Neuronal stem cell (in vitro differentiated cells): ENCODE measurements at regions not wholly inside any gene's neighbourhood (a gene's known extent, or its start where the extent isn't known, plus 50 kb on each side); places are given as distances from the start of the nearest gene placed in this dataset.

ENCODE experiments used
- DNase-seq: peaks from one replicate; pipeline ENCODE4 v3.0.0-alpha.2; 2013; ENCODE audit warnings: low spot score
- H2AFZ ChIP-seq: one replicate; pipeline ENCODE4 v1.6.1; 2013; ENCODE audit warnings: mild to moderate bottlenecking, low read length, inconsistent platforms
- H2AK5ac ChIP-seq: 2 replicates; pipeline ENCODE4 v1.6.1; 2013; ENCODE audit warnings: low read depth, mild to moderate bottlenecking, inconsistent platforms, low read length, moderate library complexity, mixed read lengths
- H2BK120ac ChIP-seq: 2 replicates; pipeline ENCODE4 v1.6.1; 2013; ENCODE audit warnings: low read depth, mild to moderate bottlenecking, inconsistent platforms, low read length, moderate library complexity, mixed read lengths
- H2BK12ac ChIP-seq: one replicate; pipeline ENCODE4 v1.6.1; 2013; ENCODE audit warnings: low read length, inconsistent platforms
- H2BK15ac ChIP-seq: 2 replicates; pipeline ENCODE4 v1.6.1; 2013; ENCODE audit warnings: mild to moderate bottlenecking, low read length, inconsistent platforms, mixed read lengths
- H2BK5ac ChIP-seq: one replicate; pipeline ENCODE4 v1.6.1; 2013; ENCODE audit warnings: inconsistent platforms, mild to moderate bottlenecking, low read length, moderate library complexity
- H3K14ac ChIP-seq: one replicate; pipeline ENCODE4 v1.6.1; 2013; ENCODE audit warnings: low read length, inconsistent platforms
- H3K18ac ChIP-seq: 2 replicates; pipeline ENCODE4 v1.6.1; 2013; ENCODE audit warnings: low read length, inconsistent platforms
- H3K23ac ChIP-seq: 2 replicates; pipeline ENCODE4 v1.6.1; 2013; ENCODE audit warnings: low read depth, mild to moderate bottlenecking, mixed read lengths, low read length, inconsistent platforms; ENCODE audit not compliant: poor library complexity
- H3K27ac ChIP-seq: replicated peaks from 3 replicates; pipeline ENCODE4 v1.5.1; 2013; ENCODE audit warnings: low read length, inconsistent platforms
- H3K27me3 ChIP-seq, 3 experiments: 2 replicates each; pipeline ENCODE4 v1.6.1; 2013; ENCODE audit warnings: low read length in 3 of 3, mild to moderate bottlenecking in 2 of 3, inconsistent platforms in 1 of 3, low read depth in 1 of 3, mixed read lengths in 1 of 3, moderate library complexity in 1 of 3; ENCODE audit not compliant: control insufficient read depth in 3 of 3, insufficient read depth in 3 of 3
- H3K36me3 ChIP-seq, 2 donors: replicated peaks in 1 of 2; 2 replicates each; pipeline ENCODE4 v1.6.1; 2013; ENCODE audit warnings: low read length in 2 of 2; ENCODE audit not compliant: control insufficient read depth in 2 of 2, insufficient read depth in 2 of 2
- H3K4ac ChIP-seq: 2 replicates; pipeline ENCODE4 v1.6.1; 2013; ENCODE audit warnings: inconsistent platforms, mild to moderate bottlenecking, low read length, moderate library complexity
- H3K4me1 ChIP-seq, 2 donors: 1 replicate in 1 of 2; 2 replicates in 1 of 2; pipeline ENCODE4 v1.6.1; 2013; ENCODE audit warnings: low read length in 2 of 2, low read depth in 1 of 2; ENCODE audit not compliant: control insufficient read depth in 2 of 2, insufficient read depth in 1 of 2
- H3K4me2 ChIP-seq: one replicate; pipeline ENCODE4 v1.6.1; 2013; ENCODE audit warnings: mild to moderate bottlenecking, low read length, inconsistent platforms; ENCODE audit not compliant: insufficient read depth, poor library complexity, severe bottlenecking
- H3K4me3 ChIP-seq, 2 donors: 2 replicates each; pipeline ENCODE4 v1.5.1; 2013; ENCODE audit warnings: low read length in 2 of 2, mild to moderate bottlenecking in 2 of 2, inconsistent platforms in 1 of 2, moderate library complexity in 1 of 2
- H3K79me1 ChIP-seq: one replicate; pipeline ENCODE4 v1.6.1; 2013; ENCODE audit warnings: low read depth, mild to moderate bottlenecking, inconsistent platforms, low read length, moderate library complexity
- H3K9ac ChIP-seq: one replicate; pipeline ENCODE4 v1.6.1; 2013; ENCODE audit warnings: mild to moderate bottlenecking, low read depth, low read length, inconsistent platforms; ENCODE audit not compliant: poor library complexity
- H3K9me3 ChIP-seq, 2 donors: replicated peaks in 1 of 2; 2 replicates each; pipeline versions ENCODE3 to v1.6.1; 2013; ENCODE audit warnings: low read length in 2 of 2, mild to moderate bottlenecking in 2 of 2, inconsistent platforms in 1 of 2, low read depth in 1 of 2, mixed read lengths in 1 of 2, moderate library complexity in 1 of 2; ENCODE audit not compliant: control insufficient read depth in 2 of 2, insufficient read depth in 1 of 2
- H4K8ac ChIP-seq: one replicate; pipeline ENCODE4 v1.6.1; 2013; ENCODE audit warnings: low read depth, mild to moderate bottlenecking, inconsistent platforms, low read length, moderate library complexity
- H4K91ac ChIP-seq: one replicate; pipeline ENCODE4 v1.6.1; 2013; ENCODE audit warnings: low read length, low read depth, mild to moderate bottlenecking, inconsistent platforms; ENCODE audit not compliant: poor library complexity
- WGBS, 2 donors: extraction: QIAGEN DNeasy Blood & Tissue Kit; methylation state at CpG; one replicate each; pipeline ENCODE4 v1.1.7; 2013; ENCODE audit warnings: missing lambda C conversion rate in 2 of 2, mixed read lengths in 1 of 2; ENCODE audit not compliant: insufficient read length in 2 of 2, insufficient replicate concordance in 1 of 2; ENCODE audit errors: extremely low coverage in 2 of 2; 5-methylcytosine and 5-hydroxymethylcytosine counted together

GRCh38 chr20:10113746-10114145 lies 79.0 kb downstream of the ANKEF1 start:
- H2AK5ac ChIP-seq = no peak overlapping the region
- no peak overlapping the region for H3K9ac ChIP-seq
- H3K18ac ChIP-seq = no peak overlapping the region
- no peak overlapping the region for H4K91ac ChIP-seq
- no peak overlapping the region for H2AFZ ChIP-seq
- H3K4me1 ChIP-seq = no peaks in the 10 kb centered on the region
- no peak for DNase-seq
- H2BK5ac ChIP-seq = no peak overlapping the region
- no peaks in the 10 kb centered on the region for H3K36me3 ChIP-seq
- no peak overlapping the region for H2BK12ac ChIP-seq
- no peak overlapping the region for H3K27ac ChIP-seq
- H3K27me3 ChIP-seq = no peaks in the 10 kb centered on the region
- no peak overlapping the region for H2BK15ac ChIP-seq
- H3K9me3 ChIP-seq = no peaks in the 10 kb centered on the region
- no peaks in the 10 kb centered on the region for H3K79me1 ChIP-seq
- no peak overlapping the region for H2BK120ac ChIP-seq
- H4K8ac ChIP-seq = no peak overlapping the region
- no peak overlapping the region for H3K4ac ChIP-seq
- no peak overlapping the region for H3K14ac ChIP-seq
- H3K4me2 ChIP-seq = no peak overlapping the region
- no peak overlapping the region for H3K4me3 ChIP-seq
- H3K23ac ChIP-seq = no peak overlapping the region

- Histone ChIP-seq H2BK5ac (no peak overlapping the region), H3K4me2 (no peak overlapping the region), H2AK5ac (no peak overlapping the region), H3K14ac (no peak overlapping the region), H3K79me1 (no peaks in the 10 kb centered on the region), H3K27me3 (no peaks in the 10 kb centered on the region), H2BK12ac (no peak overlapping the region), H2BK120ac (no peak overlapping the region), H4K8ac (no peak overlapping the region), H3K4ac (no peak overlapping the region), H2AFZ (no peak overlapping the region), H3K9ac (no peak overlapping the region), H3K23ac (no peak overlapping the region), H3K4me3 (no peak overlapping the region), H3K4me1 (peaks cover 0 to 2% of the 10 kb centered on the region in 2 donors), H3K9me3 (no peaks in the 10 kb centered on the region), H3K27ac (no peak overlapping the region), H3K36me3 (no peaks in the 10 kb centered on the region), H4K91ac (no peak overlapping the region), H3K18ac (no peak overlapping the region), H2BK15ac (no peak overlapping the region)
- no peak for DNase-seq
Measured at GRCh38 chr20:10114598-10114997, 79.8 kb downstream of the ANKEF1 start.

GRCh38 chr20:10115021-10115420 lies 80.2 kb downstream of the ANKEF1 start:
- no peaks in the 10 kb centered on the region for H3K9me3 ChIP-seq
- no peak overlapping the region for H3K4me2 ChIP-seq
- no peak overlapping the region for H4K91ac ChIP-seq
- WGBS, 2 donors = no CpG with 5 or more reads among the region's 1 CpG
- no peak overlapping the region for H2AFZ ChIP-seq
- no peak overlapping the region for H2BK120ac ChIP-seq
- H3K14ac ChIP-seq = no peak overlapping the region
- H4K8ac ChIP-seq = no peak overlapping the region
- H3K4me3 ChIP-seq = no peak overlapping the region
- H2BK12ac ChIP-seq = no peak overlapping the region
- no peak overlapping the region for H3K27ac ChIP-seq
- no peak overlapping the region for H3K9ac ChIP-seq
- no peaks in the 10 kb centered on the region for H3K36me3 ChIP-seq
- no peaks in the 10 kb centered on the region for H3K79me1 ChIP-seq
- H3K4me1 ChIP-seq = peaks cover 0 to 2% of the 10 kb centered on the region in 2 donors
- no peak for DNase-seq
- no peaks in the 10 kb centered on the region for H3K27me3 ChIP-seq
- H3K23ac ChIP-seq = no peak overlapping the region
- H3K18ac ChIP-seq = no peak overlapping the region
- H2BK15ac ChIP-seq = no peak overlapping the region
- no peak overlapping the region for H2BK5ac ChIP-seq
- H2AK5ac ChIP-seq = no peak overlapping the region
- H3K4ac ChIP-seq = no peak overlapping the region

- no peaks in the 10 kb centered on the region for H3K9me3 ChIP-seq
- H3K23ac ChIP-seq = no peak overlapping the region
- no peak overlapping the region for H3K4ac ChIP-seq
- no peak overlapping the region for H3K4me2 ChIP-seq
- H4K91ac ChIP-seq = no peak overlapping the region
- H4K8ac ChIP-seq = no peak overlapping the region
- DNase-seq = no peak
- H2AK5ac ChIP-seq = no peak overlapping the region
- no peaks in the 10 kb centered on the region for H3K79me1 ChIP-seq
- H2BK5ac ChIP-seq = no peak overlapping the region
- H3K36me3 ChIP-seq = no peaks in the 10 kb centered on the region
- H3K27me3 ChIP-seq = no peaks in the 10 kb centered on the region
- H3K18ac ChIP-seq = no peak overlapping the region
- H2BK15ac ChIP-seq = no peak overlapping the region
- H2AFZ ChIP-seq = peak overlapping the region; percentile 67
- H3K4me3 ChIP-seq = no peak overlapping the region
- H2BK120ac ChIP-seq = no peak overlapping the region
- H3K4me1 ChIP-seq = peaks cover 0 to 2% of the 10 kb centered on the region in 2 donors
- H3K9ac ChIP-seq = no peak overlapping the region
- no CpG with 5 or more reads among the region's 3 CpGs for WGBS, 2 donors
- no peak overlapping the region for H3K14ac ChIP-seq
- H2BK12ac ChIP-seq = no peak overlapping the region
- peak overlapping the region; percentile 30 for H3K27ac ChIP-seq
Measured at GRCh38 chr20:10119336-10119735, 84.5 kb downstream of the ANKEF1 start.
